GM10266 (cell line): ENCODE measurements at regions not wholly inside any gene's neighbourhood (a gene's known extent, or its start where the extent isn't known, plus 50 kb on each side); places are given as distances from the start of the nearest gene placed in this dataset.

Source experiments
- DNase-seq: peaks from one replicate; pipeline ENCODE4 v3.0.0; 2012; ENCODE audit errors: extremely low spot score
- CTCF ChIP-seq: IDR thresholded peaks from 2 replicates; pipeline ENCODE4 v1.5.1; 2012; ENCODE audit warnings: mild to moderate bottlenecking, low read depth; ENCODE audit not compliant: control insufficient read depth, insufficient read depth; ENCODE audit errors: missing control alignments

- no peak for DNase-seq
- no peak for TF ChIP-seq CTCF
These were observed 81.8 kb upstream of the TRPC5 start for GRCh38 chrX:112164420-112164819.

GRCh38 chrX:112163906-112164305 is 81.3 kb upstream of the TRPC5 start:
- no peak for DNase-seq

GRCh38 chrX:112148397-112148796 is 65.8 kb upstream of the TRPC5 start:
- no peak for DNase-seq
- TF ChIP-seq CTCF, result no peak

More at GRCh38 chrX:112163906-112164305, 81.3 kb upstream of the TRPC5 start:
- no peak for TF ChIP-seq CTCF

GRCh38 chrX:112147206-112147605 is 64.6 kb upstream of the TRPC5 start:
- TF ChIP-seq CTCF, result peak; percentile 26
- no peak for DNase-seq

GRCh38 chrX:112137276-112137675 is 54.7 kb upstream of the TRPC5 start:
- no peak for TF ChIP-seq CTCF
- no peak for DNase-seq
